Fibroblast of lung (primary cell): ENCODE measurements at regions not wholly inside any gene's neighbourhood (a gene's known extent, or its start where the extent isn't known, plus 50 kb on each side); places are given as distances from the start of the nearest gene placed in this dataset.

ENCODE experiments used
- DNase-seq, 2 donors: peaks; one replicate each; pipeline versions ENCODE4 v3.0.0 to v3.0.0-alpha.2; 2010; ENCODE audit warnings: low read depth in 2 of 2
- H2AFZ ChIP-seq: 2 replicates; pipeline ENCODE4 v1.5.1; 2012; ENCODE audit warnings: low read length, control low read depth, inconsistent platforms
- H3K27ac ChIP-seq: 2 replicates; pipeline ENCODE4 v1.5.1; 2011; ENCODE audit warnings: low read length, control low read depth; ENCODE audit not compliant: insufficient read depth
- H3K27me3 ChIP-seq: 2 replicates; pipeline ENCODE4 v1.5.1; 2011; ENCODE audit warnings: mild to moderate bottlenecking, low read length; ENCODE audit not compliant: control insufficient read depth, insufficient read depth
- H3K36me3 ChIP-seq: 2 replicates; pipeline ENCODE4 v1.5.1; 2011; ENCODE audit warnings: low read length; ENCODE audit not compliant: control insufficient read depth, insufficient read depth
- H3K4me1 ChIP-seq: 2 replicates; pipeline ENCODE4 v1.5.1; 2011; ENCODE audit warnings: low read length; ENCODE audit not compliant: control insufficient read depth, insufficient read depth; ENCODE audit errors: extremely low read depth
- H3K4me2 ChIP-seq: 2 replicates; pipeline ENCODE4 v1.5.1; 2011; ENCODE audit warnings: low read length, control low read depth; ENCODE audit not compliant: insufficient read depth; ENCODE audit errors: extremely low read depth
- H3K4me3 ChIP-seq, 4 experiments: fragments of 200-600 bp in 1 of 4; sonication (generic) in 1 of 4; replicated peaks in 1 of 4; 2 replicates each; pipeline ENCODE4 v1.5.1; 2011 to 2016; ENCODE audit warnings: low read length in 4 of 4, low read depth in 3 of 4, mild to moderate bottlenecking in 3 of 4, control low read depth in 2 of 4, inconsistent platforms in 1 of 4, mixed read lengths in 1 of 4; ENCODE audit not compliant: insufficient read depth in 1 of 4; ENCODE audit errors: control extremely low read depth in 1 of 4
- H3K79me2 ChIP-seq: 2 replicates; pipeline ENCODE4 v1.5.1; 2012; ENCODE audit warnings: mild to moderate bottlenecking, low read length, inconsistent platforms; ENCODE audit not compliant: control insufficient read depth, insufficient read depth
- H3K9ac ChIP-seq: 2 replicates; pipeline ENCODE4 v1.5.1; 2011; ENCODE audit warnings: mild to moderate bottlenecking, low read length, control low read depth; ENCODE audit not compliant: insufficient read depth
- H3K9me3 ChIP-seq: 2 replicates; pipeline ENCODE4 v1.5.1; 2012; ENCODE audit warnings: low read depth, low read length; ENCODE audit not compliant: control insufficient read depth, insufficient read depth
- H4K20me1 ChIP-seq: 2 replicates; pipeline ENCODE4 v1.5.1; 2011; ENCODE audit warnings: low read length; ENCODE audit not compliant: control insufficient read depth, insufficient read depth; ENCODE audit errors: extremely low read depth
- CTCF ChIP-seq, 2 donors: IDR thresholded peaks in 1 of 2; conservative IDR thresholded peaks in 1 of 2; 1 replicate in 1 of 2; 2 replicates in 1 of 2; pipeline ENCODE4 v1.5.1; 2011 to 2012; ENCODE audit warnings: low read length in 2 of 2, control low read depth in 1 of 2, inconsistent platforms in 1 of 2, low read depth in 1 of 2, mild to moderate bottlenecking in 1 of 2
- EZH2 ChIP-seq: IDR thresholded peaks from 2 replicates; pipeline ENCODE4 v1.5.1; 2012; ENCODE audit warnings: low read length, control low read depth, mild to moderate bottlenecking; ENCODE audit errors: missing control alignments

- no peaks in the 10 kb centered on the region for H3K36me3 ChIP-seq
- no peak for DNase-seq
- H3K27me3 ChIP-seq, result no peaks in the 10 kb centered on the region
- no peaks in the 10 kb centered on the region for H3K79me2 ChIP-seq
- no peak overlapping the region for H3K27ac ChIP-seq
- H3K4me3 ChIP-seq, result no peak overlapping the region
- no peak for TF ChIP-seq EZH2
- no peak for TF ChIP-seq CTCF (conservative IDR thresholded peaks at IDR 0.05 in 1 of 2, IDR thresholded peaks at IDR 0.05 in 1 of 2; ENCODE audit: low read depth in 1 of 2, low read length in 2 of 2)
- H3K9me3 ChIP-seq, result no peaks in the 10 kb centered on the region
- no peaks in the 10 kb centered on the region for H3K4me1 ChIP-seq
- no peaks in the 10 kb centered on the region for H4K20me1 ChIP-seq
- H3K4me2 ChIP-seq, result no peak overlapping the region
- H2AFZ ChIP-seq, result no peak overlapping the region
- H3K9ac ChIP-seq, result no peak overlapping the region
Measured at GRCh38 chr3:10748040-10748439, 68.0 kb upstream of the SLC6A11 start.

- Histone ChIP-seq H3K27me3 (no peaks in the 10 kb centered on the region), H3K4me1 (no peaks in the 10 kb centered on the region), H4K20me1 (no peaks in the 10 kb centered on the region), H3K9ac (no peak overlapping the region), H3K4me2 (no peak overlapping the region), H3K79me2 (no peaks in the 10 kb centered on the region), H3K27ac (no peak overlapping the region), H2AFZ (no peak overlapping the region), H3K36me3 (no peaks in the 10 kb centered on the region), H3K4me3 (no peak overlapping the region), H3K9me3 (no peaks in the 10 kb centered on the region)
- TF ChIP-seq EZH2 (no peak), CTCF (conservative IDR thresholded peaks at IDR 0.05 in 1 of 2, IDR thresholded peaks at IDR 0.05 in 1 of 2; ENCODE audit: low read depth in 1 of 2, low read length in 2 of 2) (no peak)
- peak; percentile 24 to 32 for DNase-seq
Measured at GRCh38 chr3:10753964-10754363, 62.1 kb upstream of the SLC6A11 start.

GRCh38 chr3:10756546-10756945 lies 59.5 kb upstream of the SLC6A11 start:
- H3K4me2 ChIP-seq, result no peak overlapping the region
- no peak overlapping the region for H3K27ac ChIP-seq
- H3K4me3 ChIP-seq, result no peak overlapping the region
- no peaks in the 10 kb centered on the region for H3K4me1 ChIP-seq
- TF ChIP-seq EZH2, result no peak
- TF ChIP-seq CTCF (conservative IDR thresholded peaks at IDR 0.05 in 1 of 2, IDR thresholded peaks at IDR 0.05 in 1 of 2; ENCODE audit: low read depth in 1 of 2, low read length in 2 of 2), result no peak
- no peaks in the 10 kb centered on the region for H3K79me2 ChIP-seq
- no peaks in the 10 kb centered on the region for H3K27me3 ChIP-seq
- H3K9ac ChIP-seq, result no peak overlapping the region
- no peaks in the 10 kb centered on the region for H4K20me1 ChIP-seq
- H2AFZ ChIP-seq, result no peak overlapping the region
- DNase-seq, result no peak
- no peaks in the 10 kb centered on the region for H3K36me3 ChIP-seq
- no peaks in the 10 kb centered on the region for H3K9me3 ChIP-seq
